Mesendoderm (in vitro differentiated cells): ENCODE measurements at regions not wholly inside any gene's neighbourhood (a gene's known extent, or its start where the extent isn't known, plus 50 kb on each side); places are given as distances from the start of the nearest gene placed in this dataset.

Experiments
- DNase-seq: peaks from one replicate; pipeline ENCODE4 v3.0.0; 2013
- H2AK5ac ChIP-seq: 2 replicates; pipeline ENCODE4 v1.6.1; 2013; ENCODE audit warnings: low read length, inconsistent platforms
- H2BK120ac ChIP-seq: 2 replicates; pipeline ENCODE4 v1.6.1; 2013; ENCODE audit warnings: low read depth, mild to moderate bottlenecking, low read length, moderate library complexity, mixed read lengths
- H2BK15ac ChIP-seq: replicated peaks from 2 replicates; pipeline ENCODE4 v1.6.1; 2013; ENCODE audit warnings: low read depth, mild to moderate bottlenecking, moderate library complexity
- H2BK5ac ChIP-seq: 2 replicates; pipeline ENCODE4 v1.6.1; 2013; ENCODE audit warnings: low read length, inconsistent platforms
- H3K18ac ChIP-seq: 2 replicates; pipeline ENCODE4 v1.6.1; 2013; ENCODE audit warnings: mild to moderate bottlenecking, low read length, mixed read lengths
- H3K23ac ChIP-seq: one replicate; pipeline ENCODE4 v1.6.1; 2013; ENCODE audit warnings: low read length
- H3K27ac ChIP-seq: 2 replicates; pipeline ENCODE4 v1.5.1; 2013; ENCODE audit warnings: low read depth, mild to moderate bottlenecking, inconsistent platforms, low read length, moderate library complexity
- H3K27me3 ChIP-seq: 2 replicates; pipeline ENCODE4 v1.6.1; 2013; ENCODE audit warnings: low read length, control low read depth, mild to moderate bottlenecking, inconsistent platforms; ENCODE audit not compliant: insufficient read depth, poor library complexity
- H3K36me3 ChIP-seq: 2 replicates; pipeline ENCODE4 v1.6.1; 2013; ENCODE audit warnings: low read length, inconsistent platforms; ENCODE audit not compliant: control insufficient read depth, insufficient read depth
- H3K4ac ChIP-seq: one replicate; pipeline ENCODE4 v1.6.1; 2013; ENCODE audit warnings: low read depth, mild to moderate bottlenecking, low read length, moderate library complexity
- H3K4me1 ChIP-seq: 2 replicates; pipeline ENCODE4 v1.6.1; 2013; ENCODE audit warnings: low read depth, low read length, inconsistent platforms; ENCODE audit not compliant: control insufficient read depth
- H3K4me2 ChIP-seq: 2 replicates; pipeline ENCODE4 v1.6.1; 2013; ENCODE audit warnings: low read length
- H3K4me3 ChIP-seq: 2 replicates; pipeline ENCODE4 v1.5.1; 2013; ENCODE audit warnings: mild to moderate bottlenecking, low read length
- H3K56ac ChIP-seq: one replicate; pipeline ENCODE4 v1.6.1; 2013; ENCODE audit warnings: low read length
- H3K79me1 ChIP-seq: 2 replicates; pipeline ENCODE4 v1.6.1; 2013; ENCODE audit warnings: low read length, inconsistent platforms
- H3K79me2 ChIP-seq: 2 replicates; pipeline ENCODE4 v1.6.1; 2013; ENCODE audit warnings: mild to moderate bottlenecking, low read length; ENCODE audit not compliant: control insufficient read depth, insufficient read depth
- H3K9ac ChIP-seq: 2 replicates; pipeline ENCODE4 v1.6.1; 2013; ENCODE audit warnings: low read length, inconsistent platforms
- H4K5ac ChIP-seq: one replicate; pipeline ENCODE4 v1.6.1; 2013; ENCODE audit warnings: low read length
- H4K8ac ChIP-seq: one replicate; pipeline ENCODE4 v1.6.1; 2013; ENCODE audit warnings: low read depth, mild to moderate bottlenecking, control low read depth, low read length, moderate library complexity
- WGBS: extraction: QIAGEN DNeasy Blood & Tissue Kit; methylation state at CpG from one replicate; pipeline ENCODE4 v1.1.7; 2013; ENCODE audit warnings: low lambda C conversion rate, missing lambda C conversion rate; ENCODE audit not compliant: insufficient coverage; ENCODE audit errors: extremely low coverage; 5-methylcytosine and 5-hydroxymethylcytosine counted together

DNA sequence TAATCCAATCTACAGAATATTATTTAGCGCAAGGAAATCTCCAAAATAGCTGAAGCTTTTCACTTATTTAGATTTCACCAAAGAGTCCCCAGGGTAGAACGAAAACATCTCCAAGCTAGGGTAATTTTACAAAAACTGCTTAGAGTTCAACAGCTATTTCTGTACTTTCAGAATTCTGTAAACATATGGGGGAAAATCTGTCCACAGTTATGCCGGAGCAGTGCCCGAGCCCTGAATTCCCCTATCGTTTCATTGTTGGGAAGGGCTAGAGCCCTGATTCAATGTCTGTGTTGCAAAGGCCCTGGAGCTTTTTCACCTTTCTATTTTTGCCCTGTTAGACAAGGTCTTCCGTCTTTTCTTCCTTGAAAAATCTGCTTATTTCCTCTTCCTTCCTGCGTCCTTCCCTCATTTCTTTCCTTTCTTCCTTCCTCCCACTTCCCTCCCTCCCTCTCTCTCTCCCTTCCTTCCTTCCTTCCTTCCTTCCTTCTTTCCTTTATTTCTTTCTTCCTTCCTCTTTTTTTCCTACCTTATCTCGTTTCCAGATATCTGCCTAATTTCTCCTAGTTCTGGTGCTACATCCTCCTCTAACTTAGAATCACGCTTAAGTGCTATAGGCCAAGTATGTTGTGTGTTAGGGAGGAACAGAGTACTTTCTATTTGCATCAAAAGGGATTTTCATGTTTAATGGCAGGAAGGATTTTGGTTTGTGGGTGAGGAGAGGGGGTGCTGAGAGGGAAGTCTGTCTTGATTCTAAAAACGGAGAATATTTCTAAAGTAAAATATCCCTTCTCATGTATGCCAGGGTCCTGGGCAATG is 122.5 kb upstream of the BMP2 start:
- Histone ChIP-seq H4K5ac (no peak overlapping the region), H2AK5ac (no peak overlapping the region), H3K36me3 (no peaks in the 10 kb centered on the region), H3K4ac (no peak overlapping the region), H3K4me2 (no peak overlapping the region), H3K27ac (no peak overlapping the region), H4K8ac (no peak overlapping the region), H3K9ac (no peak overlapping the region), H2BK15ac (no peak overlapping the region), H3K56ac (no peak overlapping the region), H3K18ac (no peak overlapping the region), H2BK120ac (no peak overlapping the region), H3K27me3 (no peaks in the 10 kb centered on the region), H3K4me3 (no peak overlapping the region), H3K23ac (no peak overlapping the region), H3K4me1 (no peaks in the 10 kb centered on the region), H3K79me2 (no peaks in the 10 kb centered on the region), H3K79me1 (no peaks in the 10 kb centered on the region), H2BK5ac (no peak overlapping the region)
- no peak for DNase-seq
- whole genome bisulfite sequencing = 91% methylated on average over 1 of the region's 10 CpGs

DNA sequence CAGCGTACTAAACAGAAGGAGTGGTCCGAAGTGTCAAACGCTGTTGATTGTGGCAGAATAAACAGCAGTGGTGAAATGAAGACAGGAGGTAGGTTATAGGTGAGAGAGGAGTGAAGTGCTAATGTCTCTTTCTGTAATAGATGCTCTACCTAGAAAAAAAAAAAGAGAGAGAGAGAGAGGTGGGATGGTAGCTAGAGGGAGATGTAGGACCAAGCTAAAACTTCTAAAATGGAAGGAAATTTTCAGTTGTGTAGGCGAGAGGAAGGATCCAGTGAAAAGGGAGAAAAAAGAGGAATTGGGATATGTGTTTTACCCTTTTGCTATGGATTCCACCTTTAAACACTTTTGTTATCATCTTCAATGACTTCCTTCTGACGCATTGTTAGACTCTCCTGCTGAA is 126.5 kb upstream of the BMP2 start:
- H3K23ac ChIP-seq = no peak overlapping the region
- peaks cover 8% of the 10 kb centered on the region for H3K4me1 ChIP-seq
- H2BK15ac ChIP-seq = peak overlapping the region; percentile 36
- peak; percentile 35 for DNase-seq
- H3K9ac ChIP-seq = no peak overlapping the region
- H3K36me3 ChIP-seq = no peaks in the 10 kb centered on the region
- H3K27me3 ChIP-seq = no peaks in the 10 kb centered on the region
- H2AK5ac ChIP-seq = no peak overlapping the region
- no peak overlapping the region for H4K8ac ChIP-seq
- no CpG with 5 or more reads among the region's 5 CpGs for WGBS
- peak overlapping the region; percentile 58 for H3K56ac ChIP-seq
- H3K18ac ChIP-seq = peak overlapping the region; percentile 63
- H3K79me2 ChIP-seq = no peaks in the 10 kb centered on the region
- no peak overlapping the region for H3K27ac ChIP-seq
- no peak overlapping the region for H2BK5ac ChIP-seq
- H3K4ac ChIP-seq = no peak overlapping the region
- H3K4me2 ChIP-seq = no peak overlapping the region
- no peak overlapping the region for H3K4me3 ChIP-seq
- no peaks in the 10 kb centered on the region for H3K79me1 ChIP-seq
- no peak overlapping the region for H4K5ac ChIP-seq
- H2BK120ac ChIP-seq = no peak overlapping the region

DNA sequence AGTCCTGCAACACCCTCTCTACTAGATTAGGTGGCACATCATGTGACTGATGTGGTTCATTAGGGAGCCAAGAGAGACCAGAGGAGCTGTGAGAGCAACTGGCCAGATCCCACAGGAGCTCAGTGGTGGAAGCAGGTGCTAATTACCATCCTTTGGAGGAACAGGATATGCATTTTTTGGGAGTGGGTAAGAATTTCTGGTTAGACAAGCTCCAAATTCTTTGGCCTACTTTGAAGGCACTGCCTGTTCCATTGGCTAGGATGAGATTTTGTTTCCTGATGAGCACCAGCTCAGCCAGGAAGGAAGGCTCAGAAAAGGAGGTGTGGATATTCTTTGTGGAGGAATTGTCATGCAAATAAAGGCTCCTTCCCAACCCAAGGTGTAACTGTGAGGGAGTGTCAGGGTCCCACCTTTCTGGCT is 130.3 kb upstream of the BMP2 start:
- no peak overlapping the region for H3K4ac ChIP-seq
- peak; percentile 97 for DNase-seq
- no peaks in the 10 kb centered on the region for H3K27me3 ChIP-seq
- peak overlapping the region; percentile 0 for H4K8ac ChIP-seq
- H3K4me2 ChIP-seq = no peak overlapping the region
- H2AK5ac ChIP-seq = no peak overlapping the region
- peaks cover 8% of the 10 kb centered on the region for H3K4me1 ChIP-seq
- H4K5ac ChIP-seq = no peak overlapping the region
- no peaks in the 10 kb centered on the region for H3K79me1 ChIP-seq
- H3K27ac ChIP-seq = no peak overlapping the region
- peak overlapping the region; percentile 78 for H2BK15ac ChIP-seq
- no peak overlapping the region for H3K23ac ChIP-seq
- H3K18ac ChIP-seq = no peak overlapping the region
- no peaks in the 10 kb centered on the region for H3K79me2 ChIP-seq
- H3K56ac ChIP-seq = no peak overlapping the region
- H3K9ac ChIP-seq = no peak overlapping the region
- H3K4me3 ChIP-seq = no peak overlapping the region
- no peak overlapping the region for H2BK120ac ChIP-seq
- H2BK5ac ChIP-seq = no peak overlapping the region
- no peaks in the 10 kb centered on the region for H3K36me3 ChIP-seq

DNA sequence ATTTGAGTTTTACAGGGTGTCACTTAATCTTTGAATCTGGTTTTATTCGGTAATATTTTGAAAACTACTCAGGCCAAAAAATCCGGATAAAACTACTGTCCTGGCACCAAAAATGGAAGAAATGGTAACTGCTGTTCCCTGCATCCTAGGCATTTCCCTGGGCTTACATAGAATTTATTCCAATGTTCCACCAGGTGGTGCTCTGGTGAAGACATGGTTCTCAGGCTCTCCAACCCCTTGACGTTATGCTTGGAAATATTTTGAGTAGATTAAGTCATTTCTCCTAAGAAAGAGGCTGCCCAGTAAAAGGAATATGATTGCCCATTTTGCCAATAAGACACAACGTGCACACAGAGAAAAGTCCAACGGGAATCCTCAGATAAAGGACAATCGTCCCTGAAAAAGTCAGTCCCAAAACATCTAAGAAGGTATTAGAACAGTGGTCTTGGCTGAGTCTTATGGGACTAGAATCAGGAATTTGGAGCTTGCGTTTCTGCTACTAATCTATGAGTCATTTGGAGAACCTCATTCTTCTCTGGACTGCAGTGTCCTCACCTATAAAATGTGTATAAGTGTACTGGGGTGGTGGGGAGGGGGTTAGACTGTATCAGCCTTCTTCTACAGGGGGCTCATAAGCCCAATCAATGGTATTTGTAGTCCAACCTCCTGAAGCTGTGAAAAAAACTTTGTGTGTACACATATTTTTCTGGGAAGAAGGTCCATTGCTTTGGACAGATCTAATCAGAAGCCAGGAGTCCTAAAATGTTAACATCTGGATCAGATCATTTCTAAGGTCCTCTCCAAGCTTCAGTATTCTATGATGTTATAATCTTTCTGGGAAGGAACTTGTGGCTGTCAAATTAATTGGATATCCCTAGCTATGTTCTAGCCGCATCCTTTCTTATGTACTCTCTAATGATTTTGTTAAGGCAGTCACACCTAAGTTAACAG is 131.0 kb upstream of the BMP2 start:
- Histone ChIP-seq H2AK5ac (peak overlapping the region; percentile 33), H2BK5ac (peak overlapping the region; percentile 74), H3K4me1 (peaks cover 8% of the 10 kb centered on the region), H3K18ac (peak overlapping the region; percentile 96), H3K4me3 (no peak overlapping the region), H3K23ac (no peak overlapping the region), H4K8ac (peak overlapping the region; percentile 0), H3K27ac (peak overlapping the region; percentile 62), H3K27me3 (no peaks in the 10 kb centered on the region), H4K5ac (no peak overlapping the region), H3K56ac (peak overlapping the region; percentile 57), H3K79me2 (no peaks in the 10 kb centered on the region), H3K79me1 (no peaks in the 10 kb centered on the region), H3K9ac (peak overlapping the region; percentile 28), H3K4me2 (no peak overlapping the region), H3K4ac (no peak overlapping the region), H2BK15ac (peak overlapping the region; percentile 96), H3K36me3 (no peaks in the 10 kb centered on the region), H2BK120ac (peak overlapping the region; percentile 88)
- WGBS = no CpG with 5 or more reads among the region's 8 CpGs
- peak; percentile 88 for DNase-seq

DNA sequence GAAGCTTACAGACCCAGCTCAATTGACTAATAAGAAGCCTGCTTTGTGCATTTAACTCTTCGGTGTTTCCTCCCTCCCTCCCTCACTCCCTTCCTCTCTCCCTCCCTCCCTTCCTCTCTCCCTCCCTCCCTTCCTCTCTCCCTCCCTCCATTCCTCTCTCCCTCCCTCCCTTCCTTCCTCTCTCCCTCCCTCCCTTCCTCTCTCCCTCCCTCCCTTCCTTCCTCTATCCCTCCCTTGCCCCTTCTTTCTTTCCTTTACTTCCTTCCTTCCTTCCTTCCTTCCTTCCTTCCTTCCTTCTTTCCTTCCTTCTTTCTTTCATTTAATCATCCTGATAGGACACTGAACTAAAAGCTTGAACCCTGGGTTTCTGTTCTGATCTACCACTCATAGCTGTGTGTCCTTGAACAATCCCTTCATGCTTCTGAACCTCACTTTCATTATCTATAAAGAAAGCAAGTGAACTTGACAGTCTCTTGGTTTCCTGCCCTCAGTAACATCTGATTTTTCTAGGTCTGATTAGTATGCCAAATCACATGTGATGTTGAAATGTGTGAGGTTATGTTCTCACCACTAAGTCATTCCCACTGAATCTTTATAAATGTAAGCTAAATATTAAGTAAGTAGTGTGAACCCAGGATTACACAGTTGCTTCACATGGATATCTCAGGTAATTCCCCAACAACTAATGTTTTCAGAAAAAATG is 132.3 kb upstream of the BMP2 start:
- no peak for DNase-seq
- peaks cover 8% of the 10 kb centered on the region for H3K4me1 ChIP-seq
- no peak overlapping the region for H3K23ac ChIP-seq
- no CpG with 5 or more reads among the region's 1 CpG for WGBS
- no peak overlapping the region for H3K27ac ChIP-seq
- H2AK5ac ChIP-seq = no peak overlapping the region
- H3K27me3 ChIP-seq = no peaks in the 10 kb centered on the region
- no peak overlapping the region for H3K4ac ChIP-seq
- no peak overlapping the region for H3K4me2 ChIP-seq
- no peaks in the 10 kb centered on the region for H3K36me3 ChIP-seq
- no peak overlapping the region for H3K56ac ChIP-seq
- H3K4me3 ChIP-seq = no peak overlapping the region
- no peak overlapping the region for H4K5ac ChIP-seq
- H3K18ac ChIP-seq = peak overlapping the region; percentile 68
- H2BK5ac ChIP-seq = peak overlapping the region; percentile 5
- no peaks in the 10 kb centered on the region for H3K79me1 ChIP-seq
- no peak overlapping the region for H4K8ac ChIP-seq
- H3K9ac ChIP-seq = no peak overlapping the region
- H2BK120ac ChIP-seq = no peak overlapping the region
- H2BK15ac ChIP-seq = peak overlapping the region; percentile 57
- H3K79me2 ChIP-seq = no peaks in the 10 kb centered on the region
